Nephron (organoid): ENCODE measurements at regions not wholly inside any gene's neighbourhood (a gene's known extent, or its start where the extent isn't known, plus 50 kb on each side); places are given as distances from the start of the nearest gene placed in this dataset.

Experiments used
- H3K27ac Mint-ChIP-seq, 3 experiments: 2 replicates each; pipeline ENCODE4 v1.8.0; 2020; ENCODE audit warnings: mixed read lengths in 3 of 3, mild to moderate bottlenecking in 2 of 3, moderate library complexity in 1 of 3
- H3K27me3 Mint-ChIP-seq: 2 replicates; pipeline ENCODE4 v1.8.0; 2021; ENCODE audit warnings: low read depth, mild to moderate bottlenecking, moderate library complexity, mixed read lengths
- H3K36me3 Mint-ChIP-seq: 2 replicates; pipeline ENCODE4 v1.8.0; 2020; ENCODE audit warnings: low read depth, mixed read lengths
- H3K4me1 Mint-ChIP-seq: 2 replicates; pipeline ENCODE4 v1.8.0; 2020; ENCODE audit warnings: mixed read lengths
- H3K4me3 Mint-ChIP-seq, 3 experiments: 2 replicates each; pipeline ENCODE4 v1.8.0; 2020; ENCODE audit warnings: mild to moderate bottlenecking in 3 of 3, mixed read lengths in 3 of 3, moderate library complexity in 2 of 3
- H3K9me3 Mint-ChIP-seq: 2 replicates; pipeline ENCODE4 v1.8.0; 2020; ENCODE audit warnings: mixed read lengths
- TF ChIP-seq, protein P1 (sequence below), 3 experiments: fragments of 200-600 bp; sonication (generic); IDR thresholded peaks; one replicate each; pipeline ENCODE4 v1.5.0; 2021; ENCODE audit warnings: antibody characterized with exemption in 3 of 3; ENCODE audit not compliant: unreplicated experiment in 3 of 3

DNA sequence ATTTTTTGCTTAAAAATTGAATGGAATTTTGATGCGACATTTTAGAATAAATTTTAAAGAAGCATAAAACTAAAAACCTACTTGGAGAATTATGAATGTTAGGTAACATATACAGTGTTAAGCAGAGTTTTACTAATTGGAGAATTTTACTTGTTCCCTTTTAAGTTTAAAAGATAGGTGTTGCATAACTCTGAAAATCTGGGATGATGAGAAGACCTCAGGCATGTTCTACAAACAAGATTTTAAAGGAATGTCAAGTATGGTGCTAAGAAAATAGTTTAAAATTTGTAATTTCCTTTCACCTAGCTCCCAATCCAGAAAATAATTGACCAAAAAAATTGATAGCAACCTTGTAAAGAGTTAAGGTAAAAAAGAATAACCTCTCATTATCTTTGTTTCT lies 135.8 kb downstream of the RFC3 start:
- no peak overlapping the region for H3K27ac Mint-ChIP-seq
- peaks cover 2% of the 10 kb centered on the region for H3K9me3 Mint-ChIP-seq
- H3K4me3 Mint-ChIP-seq, result no peak overlapping the region
- TF ChIP-seq, protein P1, sequence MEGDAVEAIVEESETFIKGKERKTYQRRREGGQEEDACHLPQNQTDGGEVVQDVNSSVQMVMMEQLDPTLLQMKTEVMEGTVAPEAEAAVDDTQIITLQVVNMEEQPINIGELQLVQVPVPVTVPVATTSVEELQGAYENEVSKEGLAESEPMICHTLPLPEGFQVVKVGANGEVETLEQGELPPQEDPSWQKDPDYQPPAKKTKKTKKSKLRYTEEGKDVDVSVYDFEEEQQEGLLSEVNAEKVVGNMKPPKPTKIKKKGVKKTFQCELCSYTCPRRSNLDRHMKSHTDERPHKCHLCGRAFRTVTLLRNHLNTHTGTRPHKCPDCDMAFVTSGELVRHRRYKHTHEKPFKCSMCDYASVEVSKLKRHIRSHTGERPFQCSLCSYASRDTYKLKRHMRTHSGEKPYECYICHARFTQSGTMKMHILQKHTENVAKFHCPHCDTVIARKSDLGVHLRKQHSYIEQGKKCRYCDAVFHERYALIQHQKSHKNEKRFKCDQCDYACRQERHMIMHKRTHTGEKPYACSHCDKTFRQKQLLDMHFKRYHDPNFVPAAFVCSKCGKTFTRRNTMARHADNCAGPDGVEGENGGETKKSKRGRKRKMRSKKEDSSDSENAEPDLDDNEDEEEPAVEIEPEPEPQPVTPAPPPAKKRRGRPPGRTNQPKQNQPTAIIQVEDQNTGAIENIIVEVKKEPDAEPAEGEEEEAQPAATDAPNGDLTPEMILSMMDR (IDR thresholded peaks at IDR 0.05; ENCODE audit: unreplicated experiment in 3 of 3), result no peak
- peaks cover 5% of the 10 kb centered on the region for H3K4me1 Mint-ChIP-seq
- peaks cover 2% of the 10 kb centered on the region for H3K36me3 Mint-ChIP-seq
- no peaks in the 10 kb centered on the region for H3K27me3 Mint-ChIP-seq

GRCh38 chr13:33956346-33956745 lies 138.4 kb downstream of the RFC3 start:
- Mint-ChIP-seq H3K9me3 (no peaks in the 10 kb centered on the region), H3K4me3 (no peak overlapping the region), H3K27me3 (no peaks in the 10 kb centered on the region), H3K27ac (peak overlapping the region; percentile 17 to 28 (median 18)), H3K4me1 (peaks cover 5% of the 10 kb centered on the region), H3K36me3 (no peaks in the 10 kb centered on the region)
- TF ChIP-seq, protein P1 (IDR thresholded peaks at IDR 0.05; ENCODE audit: unreplicated experiment in 3 of 3), result no peak

DNA sequence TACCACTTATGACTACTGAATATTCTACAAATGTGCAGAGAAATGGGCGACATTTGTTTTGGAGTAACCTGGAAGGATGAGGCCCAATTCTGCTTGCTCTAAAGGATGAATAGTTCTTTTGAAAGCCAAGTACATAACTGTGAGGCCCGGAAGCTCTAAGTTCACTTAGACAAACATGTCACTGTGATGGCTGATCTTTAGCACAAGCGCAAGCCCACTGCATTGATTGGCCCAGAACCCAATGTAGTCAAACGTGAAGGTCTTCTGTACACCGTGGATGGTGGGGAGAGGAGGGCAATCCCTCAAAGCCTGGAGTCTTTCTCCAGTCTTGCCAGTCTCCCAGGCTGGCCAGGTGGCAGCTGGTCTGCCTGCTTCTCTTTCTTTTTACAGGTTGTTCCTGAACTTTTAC lies 139.6 kb downstream of the RFC3 start:
- TF ChIP-seq, protein P1 (IDR thresholded peaks at IDR 0.05; ENCODE audit: unreplicated experiment in 3 of 3), result no peak
- no peak overlapping the region for H3K27ac Mint-ChIP-seq
- H3K36me3 Mint-ChIP-seq, result no peaks in the 10 kb centered on the region
- H3K27me3 Mint-ChIP-seq, result no peaks in the 10 kb centered on the region
- H3K9me3 Mint-ChIP-seq, result no peaks in the 10 kb centered on the region
- peaks cover 5% of the 10 kb centered on the region for H3K4me1 Mint-ChIP-seq
- no peak overlapping the region for H3K4me3 Mint-ChIP-seq

DNA sequence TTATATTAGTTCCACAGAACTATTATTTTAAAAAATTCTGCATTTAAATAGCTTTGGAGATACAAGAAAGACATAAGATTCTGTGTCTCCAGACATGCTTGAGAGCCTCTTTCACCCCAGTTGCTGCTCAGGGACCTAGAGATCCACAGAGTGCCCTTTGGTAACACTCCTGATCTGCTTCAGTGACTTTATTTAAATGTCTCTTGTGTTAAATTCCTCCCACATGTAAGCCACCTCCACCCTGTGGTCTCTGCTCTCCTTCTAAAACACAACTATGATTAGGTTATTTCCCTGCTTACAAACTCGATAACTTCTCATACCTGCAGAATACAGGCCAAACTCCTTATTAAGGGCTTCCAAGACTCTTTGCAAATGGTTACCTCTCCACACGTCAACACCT lies 141.0 kb downstream of the RFC3 start:
- H3K4me1 Mint-ChIP-seq, result peaks cover 5% of the 10 kb centered on the region
- no peak overlapping the region for H3K4me3 Mint-ChIP-seq
- H3K36me3 Mint-ChIP-seq, result no peaks in the 10 kb centered on the region
- H3K27me3 Mint-ChIP-seq, result no peaks in the 10 kb centered on the region
- no peaks in the 10 kb centered on the region for H3K9me3 Mint-ChIP-seq
- TF ChIP-seq, protein P1 (IDR thresholded peaks at IDR 0.05; ENCODE audit: unreplicated experiment in 3 of 3), result no peak
- H3K27ac Mint-ChIP-seq, result no peak overlapping the region

DNA sequence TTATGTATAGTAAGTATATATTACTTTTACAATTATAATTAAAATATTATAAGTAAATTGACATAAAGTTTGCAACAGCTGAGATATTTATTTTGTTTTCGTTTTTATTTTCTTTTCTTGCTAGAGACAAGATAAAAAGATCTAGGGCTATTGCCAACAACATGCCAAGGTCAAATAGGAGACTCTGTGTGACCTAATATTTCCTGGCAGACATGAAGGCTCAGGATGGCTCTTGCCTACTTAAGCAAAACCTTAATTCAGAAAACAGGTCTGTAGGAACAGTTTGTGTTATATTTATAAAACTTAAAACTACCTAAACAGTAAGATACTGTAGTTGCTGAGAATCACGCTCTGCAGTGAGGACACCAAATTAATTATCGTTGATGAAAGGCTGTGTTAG lies 145.2 kb downstream of the RFC3 start:
- H3K9me3 Mint-ChIP-seq, result no peaks in the 10 kb centered on the region
- no peak overlapping the region for H3K27ac Mint-ChIP-seq

DNA sequence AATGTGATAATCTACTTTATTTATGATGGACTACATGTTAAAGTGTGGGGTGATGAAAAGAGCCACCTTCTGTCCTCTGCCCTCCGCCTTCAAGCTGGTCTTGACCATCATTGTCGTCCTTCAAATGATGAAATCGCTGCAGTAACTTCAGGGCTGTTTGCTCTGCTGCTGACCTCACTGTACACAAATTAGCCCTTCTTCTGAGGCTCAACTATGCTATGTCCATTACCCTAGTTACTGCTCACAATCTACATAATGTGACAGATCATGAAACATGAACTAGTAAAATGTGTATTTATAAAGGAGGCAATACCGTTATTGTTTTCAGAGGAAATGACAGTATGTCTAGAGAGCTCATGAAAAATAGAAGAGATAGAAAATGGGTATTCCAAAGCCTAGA lies 145.9 kb downstream of the RFC3 start:
- TF ChIP-seq, protein P1 (IDR thresholded peaks at IDR 0.05; ENCODE audit: unreplicated experiment in 3 of 3), result no peak
- H3K36me3 Mint-ChIP-seq, result no peaks in the 10 kb centered on the region
- H3K27ac Mint-ChIP-seq, result no peak overlapping the region
- H3K4me1 Mint-ChIP-seq, result no peaks in the 10 kb centered on the region
- no peak overlapping the region for H3K4me3 Mint-ChIP-seq
- H3K27me3 Mint-ChIP-seq, result no peaks in the 10 kb centered on the region
- no peaks in the 10 kb centered on the region for H3K9me3 Mint-ChIP-seq

More for the DNA sequence above, 145.2 kb downstream of the RFC3 start:
- H3K4me1 Mint-ChIP-seq, result no peaks in the 10 kb centered on the region
- TF ChIP-seq, protein P1 (IDR thresholded peaks at IDR 0.05; ENCODE audit: unreplicated experiment in 3 of 3), result no peak
- no peak overlapping the region for H3K4me3 Mint-ChIP-seq
- H3K27me3 Mint-ChIP-seq, result no peaks in the 10 kb centered on the region
- H3K36me3 Mint-ChIP-seq, result no peaks in the 10 kb centered on the region
